ACC112 (cell line): ENCODE measurements at regions not wholly inside any gene's neighbourhood (a gene's known extent, or its start where the extent isn't known, plus 50 kb on each side); places are given as distances from the start of the nearest gene placed in this dataset.

Source experiments
- H2AFZ ChIP-seq: fragments of 200-600 bp; sonication (generic); one replicate; pipeline ENCODE4 v1.6.0; 2017; ENCODE audit warnings: antibody characterized with exemption, low read length; ENCODE audit not compliant: unreplicated experiment
- H3K27ac ChIP-seq: fragments of 200-600 bp; sonication (generic); 2 replicates; pipeline ENCODE4 v1.5.1; 2014; ENCODE audit warnings: low read depth, mild to moderate bottlenecking, antibody characterized with exemption, low read length, moderate library complexity
- H3K27me3 ChIP-seq: fragments of 200-600 bp; sonication (generic); 2 replicates; pipeline ENCODE4 v1.6.1; 2014; ENCODE audit warnings: mild to moderate bottlenecking, antibody characterized with exemption, low read length, moderate library complexity, mixed read lengths; ENCODE audit not compliant: insufficient read depth
- H3K36me3 ChIP-seq: fragments of 200-600 bp; sonication (generic); 2 replicates; pipeline ENCODE4 v1.6.1; 2016; ENCODE audit warnings: mild to moderate bottlenecking, antibody characterized with exemption, low read length, moderate library complexity, mixed read lengths; ENCODE audit not compliant: insufficient read depth
- H3K4me1 ChIP-seq: fragments of 200-600 bp; sonication (generic); one replicate; pipeline ENCODE4 v1.6.1; 2016; ENCODE audit warnings: low read length, mixed read lengths; ENCODE audit not compliant: insufficient read depth, unreplicated experiment, control insufficient read depth
- H3K4me3 ChIP-seq: fragments of 200-600 bp; sonication (generic); 2 replicates; pipeline ENCODE4 v1.5.1; 2014; ENCODE audit warnings: mild to moderate bottlenecking, low read depth, low read length
- H3K79me2 ChIP-seq: fragments of 200-600 bp; sonication (generic); one replicate; pipeline ENCODE4 v1.6.0; 2016; ENCODE audit warnings: low read length; ENCODE audit not compliant: control insufficient read depth, unreplicated experiment, insufficient read depth

DNA sequence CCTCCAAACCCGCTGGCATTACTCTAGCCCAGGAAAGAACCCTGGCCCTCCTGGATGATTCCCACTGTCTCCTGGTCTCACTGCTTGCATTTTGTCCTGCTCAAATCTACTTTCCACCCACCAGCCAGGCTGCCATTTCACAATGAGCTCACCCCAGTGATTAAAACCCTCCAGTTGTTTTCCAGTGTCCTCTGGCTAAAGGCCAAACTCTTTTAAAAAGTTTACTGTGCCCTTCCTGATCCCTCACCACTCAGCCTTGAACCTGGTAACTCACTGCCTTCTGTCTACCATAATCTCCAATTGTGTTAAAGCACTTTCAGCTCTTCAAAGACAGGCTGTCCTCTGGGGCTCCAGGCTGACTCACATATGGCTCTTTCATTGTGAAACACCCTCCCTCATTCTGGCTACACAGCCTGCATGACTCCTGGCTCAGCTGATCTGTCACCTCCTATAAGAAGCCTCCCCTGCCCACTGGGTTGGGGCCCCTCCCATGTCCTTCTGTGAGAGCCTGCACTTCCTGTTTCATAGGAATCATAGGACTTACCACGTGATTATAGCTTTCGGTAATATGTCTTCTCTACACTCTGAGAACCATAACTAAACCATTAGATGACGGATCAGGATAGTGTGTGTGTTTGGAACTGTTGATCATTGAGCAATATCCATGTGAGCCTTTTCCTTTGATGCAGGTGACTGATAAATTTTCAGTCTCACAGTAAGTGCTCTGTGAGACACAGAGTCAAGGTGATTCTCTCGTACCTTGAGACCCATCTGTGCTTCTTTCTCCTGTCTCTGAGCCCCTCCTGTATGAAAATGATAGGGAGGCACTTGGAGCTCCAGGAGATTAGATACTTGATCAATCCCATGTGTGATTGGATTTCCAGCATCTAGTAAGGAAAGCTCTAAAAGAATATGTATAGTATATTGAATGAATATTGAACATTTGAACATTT lies 590.8 kb upstream of the ID2 start:
- H3K79me2 ChIP-seq: no peaks in the 10 kb centered on the region
- peak overlapping the region; percentile 38; the same call in 1 of the 2 replicates for H3K4me3 ChIP-seq
- H3K36me3 ChIP-seq: no peaks in the 10 kb centered on the region
- H3K27ac ChIP-seq: peak overlapping the region; percentile 84
- peak overlapping the region; percentile 89 for H2AFZ ChIP-seq
- peaks cover 51% of the 10 kb centered on the region for H3K4me1 ChIP-seq
- H3K27me3 ChIP-seq: no peaks in the 10 kb centered on the region

DNA sequence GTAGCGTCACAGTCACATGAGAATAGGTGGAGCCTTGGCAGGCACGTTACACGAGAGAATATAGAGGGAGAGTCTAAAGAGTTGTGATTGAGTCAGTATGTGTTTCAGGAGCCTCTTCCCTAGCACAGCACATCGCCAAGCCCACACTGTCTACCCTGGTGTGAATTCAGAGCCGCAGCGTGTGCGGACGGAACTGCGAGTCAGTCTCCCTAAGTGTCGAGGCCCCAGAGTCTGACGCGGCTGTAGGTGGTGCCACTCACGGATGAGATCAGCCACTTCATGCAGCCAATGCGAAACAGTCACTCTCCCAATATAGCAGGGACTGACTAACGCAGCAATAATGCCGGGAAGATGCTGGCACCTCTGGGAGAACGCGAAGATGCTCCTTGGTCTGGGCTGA lies 587.3 kb upstream of the ID2 start:
- Histone ChIP-seq H3K4me1 (peaks cover 22% of the 10 kb centered on the region), H3K36me3 (no peaks in the 10 kb centered on the region), H3K4me3 (no peak overlapping the region), H3K79me2 (no peaks in the 10 kb centered on the region), H3K27ac (no peak overlapping the region), H3K27me3 (no peaks in the 10 kb centered on the region), H2AFZ (no peak overlapping the region)

DNA sequence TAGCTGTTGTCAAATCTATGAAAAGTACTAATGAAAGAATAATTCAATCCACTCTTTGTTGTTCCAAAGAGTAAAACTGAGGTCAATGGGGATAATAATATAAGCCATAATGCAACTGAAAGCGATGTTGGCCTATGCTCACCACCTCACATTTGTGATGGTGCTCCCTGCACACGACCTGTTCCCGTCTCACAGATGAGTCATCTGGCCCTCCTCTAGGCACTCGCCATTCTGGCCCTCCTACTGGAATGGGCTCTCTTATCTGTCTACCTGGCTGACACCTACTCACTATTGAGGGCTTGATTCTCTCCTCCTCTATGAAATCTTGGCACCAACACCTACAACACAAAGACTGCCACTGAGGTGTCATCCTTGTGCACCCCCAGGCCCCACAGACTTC lies 585.9 kb upstream of the ID2 start:
- Histone ChIP-seq H2AFZ (no peak overlapping the region), H3K27ac (no peak overlapping the region), H3K4me3 (no peak overlapping the region), H3K36me3 (no peaks in the 10 kb centered on the region), H3K79me2 (no peaks in the 10 kb centered on the region), H3K4me1 (peaks cover 7% of the 10 kb centered on the region), H3K27me3 (no peaks in the 10 kb centered on the region)

DNA sequence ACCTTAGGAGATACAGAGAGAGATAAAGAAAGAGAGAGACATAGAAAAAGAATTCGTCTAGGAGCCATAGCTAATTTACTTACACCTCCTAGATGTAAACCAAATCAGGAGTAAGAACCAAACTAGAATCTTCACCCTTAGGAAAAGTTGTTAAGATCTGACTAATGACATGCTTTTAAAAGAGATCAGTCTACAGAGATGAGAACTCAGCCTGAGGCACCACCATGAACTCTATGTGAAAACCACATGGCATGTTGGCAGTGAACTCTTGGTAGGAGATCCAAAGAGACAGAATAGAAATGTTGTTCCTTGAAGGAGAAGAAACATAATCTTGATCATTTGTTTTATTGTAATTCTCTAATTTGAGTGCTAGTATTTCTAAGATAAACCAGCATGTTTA lies 585.4 kb upstream of the ID2 start:
- Histone ChIP-seq H3K4me3 (no peak overlapping the region), H3K79me2 (no peaks in the 10 kb centered on the region), H2AFZ (no peak overlapping the region), H3K4me1 (peaks cover 2% of the 10 kb centered on the region), H3K27ac (no peak overlapping the region), H3K36me3 (no peaks in the 10 kb centered on the region), H3K27me3 (no peaks in the 10 kb centered on the region)

DNA sequence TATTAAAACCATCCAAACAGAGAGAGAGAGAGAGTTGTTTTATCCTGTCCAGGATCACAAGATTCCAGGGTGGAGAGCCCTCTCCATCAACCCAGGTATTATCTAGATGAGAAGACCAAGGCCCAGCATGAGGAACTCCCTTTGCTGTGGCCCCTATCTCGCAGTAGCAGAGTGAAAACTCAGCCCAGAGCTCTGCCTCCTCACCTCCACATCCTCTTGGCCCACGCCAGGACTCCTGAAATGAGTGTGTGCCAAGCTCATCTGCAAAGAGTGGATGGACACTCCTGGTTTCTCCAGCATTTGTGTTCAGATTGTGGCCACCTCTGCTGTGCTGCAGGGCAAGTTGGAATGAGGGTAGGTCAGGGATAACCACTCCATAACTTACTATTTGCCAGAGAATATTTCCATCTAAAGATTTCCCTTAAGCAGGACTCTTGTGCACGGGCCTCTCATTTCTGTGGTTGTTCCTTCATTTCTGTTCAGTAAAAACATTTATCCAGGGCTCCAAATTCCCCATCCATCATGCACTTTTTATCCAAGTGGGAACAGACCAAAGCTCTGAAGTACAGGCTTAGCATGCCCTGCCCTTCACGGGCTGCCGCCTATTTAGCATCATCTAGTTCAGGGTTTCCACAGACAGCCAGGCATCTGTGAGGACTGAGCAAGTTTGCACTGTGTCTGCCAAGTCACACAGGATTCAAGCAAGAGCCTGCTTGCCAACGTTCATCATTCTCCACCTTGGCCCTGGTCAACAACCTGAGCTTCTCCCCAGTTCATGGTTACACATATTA lies 583.2 kb upstream of the ID2 start:
- peaks cover 8% of the 10 kb centered on the region for H3K4me1 ChIP-seq
- H3K79me2 ChIP-seq: no peaks in the 10 kb centered on the region
- no peak overlapping the region for H2AFZ ChIP-seq
- H3K4me3 ChIP-seq: no peak overlapping the region
- no peak overlapping the region for H3K27ac ChIP-seq
- H3K36me3 ChIP-seq: no peaks in the 10 kb centered on the region
- no peaks in the 10 kb centered on the region for H3K27me3 ChIP-seq

DNA sequence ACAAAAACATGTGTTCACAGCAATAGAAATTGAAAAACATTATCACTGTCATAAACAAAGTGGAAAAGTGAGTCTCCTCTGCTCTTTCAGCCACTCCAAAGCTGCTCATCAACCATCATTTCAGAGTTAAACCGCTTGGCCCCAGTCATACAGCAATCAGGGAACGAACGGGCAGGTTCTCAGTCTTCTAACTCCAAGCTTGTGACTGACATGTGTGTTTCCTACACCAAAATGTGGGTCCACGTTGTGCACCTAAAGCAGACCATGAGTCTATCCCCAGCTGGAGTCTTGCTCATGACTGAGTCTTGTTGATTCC lies 582.6 kb upstream of the ID2 start:
- H3K4me1 ChIP-seq: peaks cover 8% of the 10 kb centered on the region
- no peaks in the 10 kb centered on the region for H3K27me3 ChIP-seq
- no peaks in the 10 kb centered on the region for H3K36me3 ChIP-seq
- no peak overlapping the region for H3K4me3 ChIP-seq
- no peak overlapping the region for H3K27ac ChIP-seq
- no peak overlapping the region for H2AFZ ChIP-seq
- no peaks in the 10 kb centered on the region for H3K79me2 ChIP-seq

DNA sequence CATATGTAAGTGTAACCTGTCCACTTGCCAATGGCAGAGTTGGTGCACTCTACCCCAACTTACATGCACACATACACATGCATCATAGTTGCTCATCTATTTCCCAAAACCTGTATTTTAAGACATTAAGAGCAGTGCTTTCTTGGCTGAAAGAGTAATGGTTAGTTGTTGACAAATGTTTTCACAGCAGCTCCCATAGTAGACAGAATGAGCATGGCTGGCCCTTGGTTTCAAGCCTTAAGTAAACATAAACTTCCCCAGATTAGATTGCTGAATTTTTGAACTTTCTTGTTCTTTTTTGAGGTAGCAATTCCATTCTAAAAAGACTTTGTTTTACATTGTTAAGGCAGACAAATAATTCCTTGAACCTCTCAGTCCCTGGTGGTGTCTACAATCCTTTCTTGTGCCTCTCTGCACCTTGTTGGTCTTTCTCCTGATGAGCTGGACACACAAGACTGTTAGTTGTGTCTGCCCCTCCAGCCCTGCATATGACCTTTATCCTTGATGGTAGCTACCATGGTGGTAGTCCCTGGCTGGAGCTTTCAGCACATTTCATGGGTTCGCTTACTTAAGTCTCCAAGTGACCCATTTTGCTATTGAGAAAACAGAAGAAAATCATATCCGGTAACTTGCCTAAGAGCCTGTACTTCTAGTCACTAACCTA lies 580.1 kb upstream of the ID2 start:
- no peak overlapping the region for H2AFZ ChIP-seq
- peaks cover 7% of the 10 kb centered on the region; the same call in 1 of the 2 replicates for H3K27me3 ChIP-seq
- no peaks in the 10 kb centered on the region for H3K79me2 ChIP-seq

DNA sequence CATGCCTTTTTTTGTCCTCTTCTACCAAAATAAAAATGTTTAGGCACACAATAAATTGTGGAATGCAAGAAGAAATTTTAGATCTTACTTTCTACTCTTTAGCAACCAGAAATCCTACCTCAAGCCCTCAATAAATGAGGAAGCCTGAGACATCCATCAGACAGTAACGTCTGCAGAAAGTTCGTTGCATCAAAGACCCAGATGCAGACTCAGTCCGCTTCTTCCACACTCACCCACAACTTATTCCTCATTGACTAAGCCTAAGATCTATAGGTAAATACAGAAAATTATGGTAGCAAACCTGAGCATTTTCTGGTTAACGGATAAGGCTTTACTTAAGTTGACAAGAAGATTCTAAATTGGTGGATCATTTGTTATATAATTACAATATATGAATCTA lies 579.4 kb upstream of the ID2 start:
- Histone ChIP-seq H3K79me2 (no peaks in the 10 kb centered on the region), H2AFZ (no peak overlapping the region), H3K36me3 (no peaks in the 10 kb centered on the region), H3K27me3 (peaks cover 7% of the 10 kb centered on the region; the same call in 1 of the 2 replicates), H3K4me3 (no peak overlapping the region), H3K4me1 (peaks cover 8% of the 10 kb centered on the region), H3K27ac (no peak overlapping the region)

More for the DNA sequence above, 580.1 kb upstream of the ID2 start:
- H3K4me3 ChIP-seq: no peak overlapping the region
- H3K36me3 ChIP-seq: no peaks in the 10 kb centered on the region
- H3K4me1 ChIP-seq: peaks cover 8% of the 10 kb centered on the region
- no peak overlapping the region for H3K27ac ChIP-seq

DNA sequence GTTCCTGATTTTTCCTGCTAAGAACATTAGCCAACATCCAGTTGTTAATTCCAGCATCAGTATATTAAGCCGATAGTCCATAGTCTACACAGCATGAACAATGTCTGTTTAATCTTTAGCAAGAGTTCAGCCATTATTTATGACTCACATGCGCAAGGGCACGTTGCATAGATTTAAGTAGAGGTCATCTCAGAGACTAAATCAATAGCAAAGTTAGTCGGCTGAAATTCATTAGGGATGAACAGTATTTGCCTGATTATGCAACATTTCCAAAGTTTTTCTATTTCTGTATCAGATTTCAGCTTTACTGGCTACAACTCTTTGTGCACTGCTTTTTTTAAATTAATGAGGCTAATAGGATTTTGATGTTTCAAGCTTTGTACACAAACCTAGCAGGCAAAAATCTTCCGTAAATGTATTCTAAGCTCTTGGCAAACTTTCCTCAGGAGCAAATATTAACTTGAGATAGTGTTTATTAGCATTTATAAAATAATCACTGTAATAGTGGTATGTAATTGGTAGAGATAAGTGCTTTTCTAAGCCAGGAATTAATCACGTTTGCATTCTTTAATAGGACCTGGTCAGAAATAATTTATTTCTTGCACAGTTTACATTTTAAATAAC lies 578.7 kb upstream of the ID2 start:
- H3K4me3 ChIP-seq: no peak overlapping the region
- no peak overlapping the region for H3K27ac ChIP-seq
- H3K79me2 ChIP-seq: no peaks in the 10 kb centered on the region
- H3K27me3 ChIP-seq: peaks cover 7% of the 10 kb centered on the region; the same call in 1 of the 2 replicates
- H3K36me3 ChIP-seq: no peaks in the 10 kb centered on the region
- peaks cover 8% of the 10 kb centered on the region for H3K4me1 ChIP-seq
- H2AFZ ChIP-seq: no peak overlapping the region

DNA sequence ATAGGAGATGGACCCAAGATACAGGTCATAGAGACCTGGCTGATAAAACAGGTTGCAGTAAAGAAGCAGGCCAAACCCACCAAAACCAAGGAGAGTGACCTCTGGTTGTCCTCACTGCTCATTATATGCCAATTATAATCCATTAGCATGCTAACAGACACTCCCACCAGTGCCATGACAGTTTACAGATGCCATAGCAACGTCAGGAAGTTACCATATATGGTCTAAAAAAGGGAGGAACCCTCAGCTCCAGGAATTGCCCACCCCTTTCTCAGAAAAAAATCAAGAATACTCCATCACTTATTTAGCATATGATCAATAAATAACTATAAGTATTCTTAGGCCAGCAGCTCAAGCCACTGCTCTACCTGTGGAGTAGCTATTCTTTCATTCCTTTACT lies 574.7 kb upstream of the ID2 start:
- Histone ChIP-seq H3K27ac (no peak overlapping the region), H3K4me1 (peaks cover 8% of the 10 kb centered on the region), H3K36me3 (no peaks in the 10 kb centered on the region), H2AFZ (no peak overlapping the region), H3K27me3 (peaks cover 7% of the 10 kb centered on the region; the same call in 1 of the 2 replicates), H3K79me2 (no peaks in the 10 kb centered on the region), H3K4me3 (no peak overlapping the region)
